ENCODE measurements at regions not wholly inside any gene's neighbourhood (a gene's known extent, or its start where the extent isn't known, plus 50 kb on each side); places are given as distances from the start of the nearest gene placed in this dataset.

DNA sequence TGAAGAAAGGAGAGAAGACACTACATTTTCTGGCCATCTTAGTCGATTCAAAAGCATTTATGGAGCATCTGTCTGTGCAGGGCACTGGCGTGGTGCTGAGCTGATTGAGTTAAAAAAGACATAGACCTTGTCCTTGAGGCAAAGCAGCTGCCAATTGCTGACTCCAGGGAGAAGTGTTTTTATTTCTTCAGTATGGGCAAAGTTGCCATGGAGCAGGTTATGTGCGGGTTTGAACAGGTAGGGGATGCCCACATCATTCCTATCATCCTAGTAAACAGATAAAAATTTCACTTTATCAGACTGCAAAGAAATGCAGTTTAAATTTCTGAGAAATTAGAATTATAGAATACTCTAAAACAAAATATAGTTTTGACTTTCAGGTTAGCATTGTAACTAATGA lies 125.8 kb downstream of the NUP35 start:
- POLR2A ChIA-PET = no interaction called here
- Histone ChIP-seq H3K4me3 (replicated peaks in 1 of 3; ENCODE audit: insufficient read depth in 1 of 3, low read depth in 1 of 3, low read length in 3 of 3) (no peak overlapping the region), H2AFZ (ENCODE audit: low read depth, low read length) (no peak overlapping the region), H3K9me1 (replicated peaks; ENCODE audit: control insufficient read depth, extremely low read depth, insufficient read depth, low read length) (no peaks in the 10 kb centered on the region), H3K4me1 (ENCODE audit: control insufficient read depth, extremely low read depth, insufficient read depth, low read length) (no peaks in the 10 kb centered on the region), H3K4me2 (ENCODE audit: insufficient read depth, low read length) (no peak overlapping the region), H3K27me3 (ENCODE audit: control insufficient read depth in 2 of 2, insufficient read depth in 2 of 2, low read length in 2 of 2) (no peaks in the 10 kb centered on the region), H3K36me3 (ENCODE audit: control insufficient read depth in 2 of 2, extremely low read depth in 1 of 2, insufficient read depth in 2 of 2, low read length in 2 of 2) (no peaks in the 10 kb centered on the region), H3K9me3 (replicated peaks; ENCODE audit: control insufficient read depth, insufficient read depth, low read length) (no peaks in the 10 kb centered on the region), H3K27ac (ENCODE audit: insufficient read depth, low read depth, low read length) (no peak overlapping the region), H4K20me1 (replicated peaks; ENCODE audit: control insufficient read depth, extremely low read depth, insufficient read depth, low read length) (no peaks in the 10 kb centered on the region), H3K9ac (replicated peaks; ENCODE audit: extremely low read depth, insufficient read depth, low read length) (no peak overlapping the region), H3K79me2 (ENCODE audit: control insufficient read depth, insufficient read depth, low read length) (no peaks in the 10 kb centered on the region)
- TF ChIP-seq, protein P1, sequence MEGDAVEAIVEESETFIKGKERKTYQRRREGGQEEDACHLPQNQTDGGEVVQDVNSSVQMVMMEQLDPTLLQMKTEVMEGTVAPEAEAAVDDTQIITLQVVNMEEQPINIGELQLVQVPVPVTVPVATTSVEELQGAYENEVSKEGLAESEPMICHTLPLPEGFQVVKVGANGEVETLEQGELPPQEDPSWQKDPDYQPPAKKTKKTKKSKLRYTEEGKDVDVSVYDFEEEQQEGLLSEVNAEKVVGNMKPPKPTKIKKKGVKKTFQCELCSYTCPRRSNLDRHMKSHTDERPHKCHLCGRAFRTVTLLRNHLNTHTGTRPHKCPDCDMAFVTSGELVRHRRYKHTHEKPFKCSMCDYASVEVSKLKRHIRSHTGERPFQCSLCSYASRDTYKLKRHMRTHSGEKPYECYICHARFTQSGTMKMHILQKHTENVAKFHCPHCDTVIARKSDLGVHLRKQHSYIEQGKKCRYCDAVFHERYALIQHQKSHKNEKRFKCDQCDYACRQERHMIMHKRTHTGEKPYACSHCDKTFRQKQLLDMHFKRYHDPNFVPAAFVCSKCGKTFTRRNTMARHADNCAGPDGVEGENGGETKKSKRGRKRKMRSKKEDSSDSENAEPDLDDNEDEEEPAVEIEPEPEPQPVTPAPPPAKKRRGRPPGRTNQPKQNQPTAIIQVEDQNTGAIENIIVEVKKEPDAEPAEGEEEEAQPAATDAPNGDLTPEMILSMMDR (IDR thresholded peaks at IDR 0.05; ENCODE audit: extremely low read depth in 1 of 2, insufficient read depth in 1 of 2, low read depth in 1 of 2, low read length in 2 of 2) = no peak
- no peak for TF ChIP-seq FOS (IDR thresholded peaks at IDR 0.05; ENCODE audit: borderline replicate concordance, insufficient read depth, low read length)
- TF ChIP-seq, protein P2, sequence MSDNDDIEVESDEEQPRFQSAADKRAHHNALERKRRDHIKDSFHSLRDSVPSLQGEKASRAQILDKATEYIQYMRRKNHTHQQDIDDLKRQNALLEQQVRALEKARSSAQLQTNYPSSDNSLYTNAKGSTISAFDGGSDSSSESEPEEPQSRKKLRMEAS (IDR thresholded peaks at IDR 0.05; ENCODE audit: insufficient read depth, insufficient read length) = no peak
- TF ChIP-seq JUN (IDR thresholded peaks at IDR 0.05; ENCODE audit: borderline replicate concordance, insufficient read depth, insufficient read length, low read depth) = no peak
- no peak for TF ChIP-seq POLR2A (IDR thresholded peaks at IDR 0.05; ENCODE audit: low read depth, low read length)
- no peak for TF ChIP-seq MYC (IDR thresholded peaks at IDR 0.05; ENCODE audit: low read depth, low read length)
- no peak for TF ChIP-seq GATA2 (IDR thresholded peaks at IDR 0.05; ENCODE audit: insufficient read depth, insufficient read length, low read depth, low read length)
- no peak for TF ChIP-seq EZH2 (IDR thresholded peaks at IDR 0.05; ENCODE audit: borderline replicate concordance, low read depth, low read length, severe bottlenecking)
- TF ChIP-seq POLR2AphosphoS5 (IDR thresholded peaks at IDR 0.05; ENCODE audit: insufficient read depth, low read depth, low read length) = no peak
- CTCF ChIA-PET = interaction anchor here (1.7 to 7.4 kb wide), 5 partner anchors 9 to 1346 kb away, joined by 10 to 340 read pairs (median 27); no protein-coding TSS in a partner anchor
- FAIRE-seq = no peak
- intact Hi-C loops (cut with micrococcal nuclease) = no loop called here
- DNase-seq (ENCODE audit: low read depth, low spot score) = no peak
- dilution Hi-C loops (cut with MboI; ENCODE audit: extremely low pct_ligation_motif_present, low sequenced_read_pairs) = no loop called here
- BruUV-seq (replicated peaks) = no TSS peak

All from endothelial cell of umbilical vein (primary cell).